Gastrocnemius medialis (tissue), 4 donors: ENCODE measurements at regions not wholly inside any gene's neighbourhood (a gene's known extent, or its start where the extent isn't known, plus 50 kb on each side); places are given as distances from the start of the nearest gene placed in this dataset.

Experiments
- ATAC-seq, 2 donors: fragments of 150-250 bp; one replicate each; pipeline ENCODE4 v1.9.1; 2016
- DNase-seq, 2 donors: peaks; one replicate each; pipeline ENCODE4 v3.0.0-alpha.2; 2019
- H3K27ac ChIP-seq, 4 donors: fragments of 200-600 bp; sonication (generic); 1 replicate in 1 of 4; 2 replicates in 3 of 4; pipeline ENCODE4 v1.5.1; 2016 to 2018; ENCODE audit warnings: mild to moderate bottlenecking in 2 of 4, moderate library complexity in 1 of 4
- H3K27me3 ChIP-seq, 3 donors: fragments of 200-600 bp; sonication (generic) in 2 of 3; 1 replicate in 1 of 3; 2 replicates in 2 of 3; pipeline versions ENCODE4 v1.5.1 to v1.6.0; 2016 to 2019; ENCODE audit warnings: mild to moderate bottlenecking in 1 of 3, moderate library complexity in 1 of 3
- H3K36me3 ChIP-seq, 2 donors: fragments of 200-600 bp; sonication (generic) in 1 of 2; one replicate each; pipeline ENCODE4 v1.5.1; 2017 to 2018
- H3K4me1 ChIP-seq, 2 donors: fragments of 200-600 bp; sonication (generic) in 1 of 2; one replicate each; pipeline ENCODE4 v1.5.1; 2016 to 2017; ENCODE audit warnings: mild to moderate bottlenecking in 2 of 2
- H3K4me3 ChIP-seq, 4 donors: fragments of 200-600 bp; sonication (generic) in 3 of 4; 1 replicate in 1 of 4; 2 replicates in 3 of 4; pipeline ENCODE4 v1.5.1; 2016 to 2019; ENCODE audit warnings: mild to moderate bottlenecking in 2 of 4
- H3K9me3 ChIP-seq, 3 donors: fragments of 200-600 bp; sonication (generic) in 2 of 3; 1 replicate in 1 of 3; 2 replicates in 2 of 3; pipeline ENCODE4 v1.5.1; 2016 to 2019
- CTCF ChIP-seq, 5 experiments: fragments of 450-650 bp in 3 of 5; fragments of 200-600 bp in 2 of 5; sonication (generic) in 2 of 5; IDR thresholded peaks in 4 of 5; conservative IDR thresholded peaks in 1 of 5; 1 replicate in 4 of 5; 2 replicates in 1 of 5; pipeline ENCODE4 v1.5.1; 2016 to 2019; ENCODE audit warnings: antibody characterized with exemption in 5 of 5, mild to moderate bottlenecking in 3 of 5, moderate library complexity in 3 of 5
- POLR2A ChIP-seq, 2 donors: fragments of 450-650 bp; IDR thresholded peaks; one replicate each; pipeline ENCODE4 v1.6.1; 2017; ENCODE audit warnings: antibody characterized with exemption in 2 of 2, mild to moderate bottlenecking in 2 of 2, moderate library complexity in 2 of 2
- in situ Hi-C, 4 donors: fragments of 200-750 bp; cut with MboI; loops; one replicate each; pipeline versions ENCODE4 v1.15.0 to v1.8.0; 2017; ENCODE audit warnings: low sequenced_read_pairs in 4 of 4
- intact Hi-C: fragments of 100-400 bp; cut with DNase I; formaldehyde crosslinking; loops from one replicate; pipeline ENCODE4 v1.15.1; 2023; ENCODE audit warnings: low total_unique reads

GRCh38 chr10:56867236-56867635 is 506.2 kb upstream of the ZWINT start:
- intact Hi-C loops (no loop called here), in situ Hi-C loops (no loop called here)
- H3K4me1 ChIP-seq = no peaks in the 10 kb centered on the region

GRCh38 chr10:56856569-56856968 is 495.5 kb upstream of the ZWINT start:
- no peak for TF ChIP-seq POLR2A (IDR thresholded peaks at IDR 0.05)
- no peak for TF ChIP-seq CTCF (IDR thresholded peaks at IDR 0.05 in 4 of 5, conservative IDR thresholded peaks at IDR 0.05 in 1 of 5)
- H3K27me3 ChIP-seq = no peaks in the 10 kb centered on the region
- in situ Hi-C loops (no loop called here), intact Hi-C loops (no loop called here)
- no peaks in the 10 kb centered on the region for H3K9me3 ChIP-seq
- ATAC-seq (no peak), DNase-seq (no peak)
- H3K4me1 ChIP-seq = no peaks in the 10 kb centered on the region
- no peaks in the 10 kb centered on the region for H3K36me3 ChIP-seq
- H3K27ac ChIP-seq = no peak overlapping the region
- no peak overlapping the region for H3K4me3 ChIP-seq

More at GRCh38 chr10:56867236-56867635, 506.2 kb upstream of the ZWINT start:
- Histone ChIP-seq H3K9me3 (no peaks in the 10 kb centered on the region), H3K27me3 (no peaks in the 10 kb centered on the region), H3K36me3 (no peaks in the 10 kb centered on the region), H3K4me3 (no peak overlapping the region), H3K27ac (no peak overlapping the region)
- no peak for ATAC-seq
- DNase-seq = no peak
- TF ChIP-seq POLR2A (IDR thresholded peaks at IDR 0.05) = no peak
- no peak for TF ChIP-seq CTCF (IDR thresholded peaks at IDR 0.05 in 4 of 5, conservative IDR thresholded peaks at IDR 0.05 in 1 of 5)

- ATAC-seq (no peak), DNase-seq (no peak)
- in situ Hi-C loops (no loop called here), intact Hi-C loops (no loop called here)
- Histone ChIP-seq H3K9me3 (no peaks in the 10 kb centered on the region), H3K4me1 (no peaks in the 10 kb centered on the region), H3K36me3 (no peaks in the 10 kb centered on the region), H3K27ac (no peak overlapping the region), H3K27me3 (no peaks in the 10 kb centered on the region), H3K4me3 (no peak overlapping the region)
- TF ChIP-seq POLR2A (IDR thresholded peaks at IDR 0.05) (no peak), CTCF (IDR thresholded peaks at IDR 0.05 in 4 of 5, conservative IDR thresholded peaks at IDR 0.05 in 1 of 5) (no peak)
Measured at GRCh38 chr10:56844978-56845529, 484.0 kb upstream of the ZWINT start.

GRCh38 chr10:56836659-56837058 is 475.6 kb upstream of the ZWINT start:
- in situ Hi-C loops = no loop called here

More at GRCh38 chr10:56836659-56837058, 475.6 kb upstream of the ZWINT start:
- DNase-seq (no peak), ATAC-seq (no peak)
- Histone ChIP-seq H3K4me1 (no peaks in the 10 kb centered on the region), H3K27me3 (no peaks in the 10 kb centered on the region), H3K27ac (no peak overlapping the region), H3K36me3 (no peaks in the 10 kb centered on the region), H3K9me3 (no peaks in the 10 kb centered on the region), H3K4me3 (no peak overlapping the region)
- TF ChIP-seq POLR2A (IDR thresholded peaks at IDR 0.05) = no peak
- no peak for TF ChIP-seq CTCF (IDR thresholded peaks at IDR 0.05 in 4 of 5, conservative IDR thresholded peaks at IDR 0.05 in 1 of 5)
- intact Hi-C loops = no loop called here
